ENCODE measurements at regions not wholly inside any gene's neighbourhood (a gene's known extent, or its start where the extent isn't known, plus 50 kb on each side); places are given as distances from the start of the nearest gene placed in this dataset.
A peak's percentile ranks its signal among the peaks of the same experiment; 100 is the strongest.
"Not testable (repeated sequence)": the region's sequence is repeated elsewhere in the genome, so short reads cannot be mapped to it uniquely, and the experiment has no call there.

- DNase-seq (no peak), ATAC-seq (ENCODE audit: low FRiP score) (no peak)
- Histone ChIP-seq H3K27ac (ENCODE audit: low read depth in 1 of 2, low read length in 2 of 2) (no peak overlapping the region), H3K9me3 (ENCODE audit: control insufficient read depth, low read length) (no peaks in the 10 kb centered on the region), H3K27me3 (ENCODE audit: control insufficient read depth in 1 of 2, insufficient read depth in 2 of 2, low read length in 1 of 2) (peaks cover 0 to 1% of the 10 kb centered on the region in 2 donors), H3K36me3 (ENCODE audit: control insufficient read depth in 1 of 2, insufficient read depth in 2 of 2, low read length in 1 of 2) (no peaks in the 10 kb centered on the region), H3K4me1 (ENCODE audit: control insufficient read depth in 1 of 2, insufficient read depth in 2 of 2, low read length in 2 of 2) (peaks cover 0 to 5% of the 10 kb centered on the region in 2 donors), H3K4me3 (ENCODE audit: low read length in 2 of 2) (no peak overlapping the region)
- intact Hi-C loops (cut with DNase I): no loop called here
- 54 to 64% methylated on average over 4 of the region's 4 CpGs for WGBS, 2 donors
These were observed 80.1 kb upstream of the PTPRK start for GRCh38 chr6:128600397-128600951.

GRCh38 chr6:128599036-128599435, 78.6 kb upstream of the PTPRK start:
- 75 to 86% methylated on average over 2 of the region's 2 CpGs for whole genome bisulfite sequencing, 2 donors
- intact Hi-C loops (cut with DNase I): no loop called here
- no peaks in the 10 kb centered on the region for H3K9me3 ChIP-seq (ENCODE audit: control insufficient read depth, low read length)
- DNase-seq: no peak
- no peaks in the 10 kb centered on the region for H3K36me3 ChIP-seq (ENCODE audit: control insufficient read depth in 1 of 2, insufficient read depth in 2 of 2, low read length in 1 of 2)
- no peak for ATAC-seq (ENCODE audit: low FRiP score)
- H3K27ac ChIP-seq (ENCODE audit: low read depth in 1 of 2, low read length in 2 of 2): no peak overlapping the region
- H3K27me3 ChIP-seq (ENCODE audit: control insufficient read depth in 1 of 2, insufficient read depth in 2 of 2, low read length in 1 of 2): peaks cover 0 to 1% of the 10 kb centered on the region in 2 donors
- no peak overlapping the region for H3K4me3 ChIP-seq (ENCODE audit: low read length in 2 of 2)
- H3K4me1 ChIP-seq (ENCODE audit: control insufficient read depth in 1 of 2, insufficient read depth in 2 of 2, low read length in 2 of 2): peaks cover 0 to 8% of the 10 kb centered on the region in 2 donors

- intact Hi-C loops (cut with DNase I): no loop called here
- H3K27ac ChIP-seq (ENCODE audit: low read depth in 1 of 2, low read length in 2 of 2): no peak overlapping the region
- no peaks in the 10 kb centered on the region for H3K9me3 ChIP-seq (ENCODE audit: control insufficient read depth, low read length)
- no peak for ATAC-seq (ENCODE audit: low FRiP score)
- no peak for DNase-seq
- H3K4me3 ChIP-seq (ENCODE audit: low read length in 2 of 2): no peak overlapping the region
- H3K27me3 ChIP-seq (ENCODE audit: control insufficient read depth in 1 of 2, insufficient read depth in 2 of 2, low read length in 1 of 2): no peaks in the 10 kb centered on the region
- 93 to 96% methylated on average over 2 of the region's 2 CpGs for WGBS, 2 donors
- H3K36me3 ChIP-seq (ENCODE audit: control insufficient read depth in 1 of 2, insufficient read depth in 2 of 2, low read length in 1 of 2): no peaks in the 10 kb centered on the region
- H3K4me1 ChIP-seq (ENCODE audit: control insufficient read depth in 1 of 2, insufficient read depth in 2 of 2, low read length in 2 of 2): peaks cover 0 to 8% of the 10 kb centered on the region in 2 donors
These were observed 78.2 kb upstream of the PTPRK start for GRCh38 chr6:128598571-128598970.

- no peak overlapping the region for H3K27ac ChIP-seq (ENCODE audit: low read depth in 1 of 2, low read length in 2 of 2)
- no peak for ATAC-seq (ENCODE audit: low FRiP score)
- intact Hi-C loops (cut with DNase I): no loop called here
- H3K9me3 ChIP-seq (ENCODE audit: control insufficient read depth, low read length): no peaks in the 10 kb centered on the region
- peaks cover 0 to 8% of the 10 kb centered on the region in 2 donors for H3K4me1 ChIP-seq (ENCODE audit: control insufficient read depth in 1 of 2, insufficient read depth in 2 of 2, low read length in 2 of 2)
- no peaks in the 10 kb centered on the region for H3K27me3 ChIP-seq (ENCODE audit: control insufficient read depth in 1 of 2, insufficient read depth in 2 of 2, low read length in 1 of 2)
- H3K4me3 ChIP-seq (ENCODE audit: low read length in 2 of 2): no peak overlapping the region
- no peaks in the 10 kb centered on the region for H3K36me3 ChIP-seq (ENCODE audit: control insufficient read depth in 1 of 2, insufficient read depth in 2 of 2, low read length in 1 of 2)
- no peak for DNase-seq
These were observed 77.6 kb upstream of the PTPRK start for GRCh38 chr6:128597956-128598355.

- intact Hi-C loops (cut with DNase I): no loop called here
- H3K27me3 ChIP-seq (ENCODE audit: control insufficient read depth in 1 of 2, insufficient read depth in 2 of 2, low read length in 1 of 2): no peaks in the 10 kb centered on the region
- H3K4me1 ChIP-seq (ENCODE audit: control insufficient read depth in 1 of 2, insufficient read depth in 2 of 2, low read length in 2 of 2): peaks cover 0 to 8% of the 10 kb centered on the region in 2 donors
These were observed 76.6 kb upstream of the PTPRK start for GRCh38 chr6:128597004-128597403.

GRCh38 chr6:128595544-128595943, 75.1 kb upstream of the PTPRK start:
- ATAC-seq (ENCODE audit: low FRiP score) (no peak), DNase-seq (no peak)
- intact Hi-C loops (cut with DNase I): no loop called here
- Histone ChIP-seq H3K36me3 (ENCODE audit: control insufficient read depth in 1 of 2, insufficient read depth in 2 of 2, low read length in 1 of 2) (no peaks in the 10 kb centered on the region), H3K4me3 (ENCODE audit: low read length in 2 of 2) (no peak overlapping the region), H3K27ac (ENCODE audit: low read depth in 1 of 2, low read length in 2 of 2) (peak overlapping the region in 1 of 2 donors; percentile 14), H3K9me3 (ENCODE audit: control insufficient read depth, low read length) (no peaks in the 10 kb centered on the region), H3K27me3 (ENCODE audit: control insufficient read depth in 1 of 2, insufficient read depth in 2 of 2, low read length in 1 of 2) (no peaks in the 10 kb centered on the region), H3K4me1 (ENCODE audit: control insufficient read depth in 1 of 2, insufficient read depth in 2 of 2, low read length in 2 of 2) (peaks cover 0 to 8% of the 10 kb centered on the region in 2 donors)
- WGBS, 2 donors: 0 to 9% methylated on average over 1 of the region's 1 CpG

More at GRCh38 chr6:128597004-128597403, 76.6 kb upstream of the PTPRK start:
- ATAC-seq (ENCODE audit: low FRiP score) (no peak), DNase-seq (no peak)
- H3K27ac ChIP-seq (ENCODE audit: low read depth in 1 of 2, low read length in 2 of 2): no peak overlapping the region
- H3K4me3 ChIP-seq (ENCODE audit: low read length in 2 of 2): no peak overlapping the region
- H3K9me3 ChIP-seq (ENCODE audit: control insufficient read depth, low read length): no peaks in the 10 kb centered on the region
- H3K36me3 ChIP-seq (ENCODE audit: control insufficient read depth in 1 of 2, insufficient read depth in 2 of 2, low read length in 1 of 2): no peaks in the 10 kb centered on the region

GRCh38 chr6:128586095-128586494, 65.7 kb upstream of the PTPRK start:
- no peak for ATAC-seq (ENCODE audit: low FRiP score)
- intact Hi-C loops (cut with DNase I): no loop called here
- Histone ChIP-seq H3K9me3 (ENCODE audit: control insufficient read depth, low read length) (peaks cover 2% of the 10 kb centered on the region), H3K36me3 (ENCODE audit: control insufficient read depth in 1 of 2, insufficient read depth in 2 of 2, low read length in 1 of 2) (no peaks in the 10 kb centered on the region), H3K4me3 (ENCODE audit: low read length in 2 of 2) (no peak overlapping the region), H3K4me1 (ENCODE audit: control insufficient read depth in 1 of 2, insufficient read depth in 2 of 2, low read length in 2 of 2) (no peaks in the 10 kb centered on the region), H3K27me3 (ENCODE audit: control insufficient read depth in 1 of 2, insufficient read depth in 2 of 2, low read length in 1 of 2) (no peaks in the 10 kb centered on the region), H3K27ac (ENCODE audit: low read depth in 1 of 2, low read length in 2 of 2) (no peak overlapping the region)
- WGBS, 2 donors: 84 to 86% methylated on average over 1 of the region's 1 CpG
- DNase-seq: no peak

- 93 to 94% methylated on average over 41 of the region's 41 CpGs for WGBS, 2 donors
- Histone ChIP-seq H3K36me3 (ENCODE audit: control insufficient read depth in 1 of 2, insufficient read depth in 2 of 2, low read length in 1 of 2) (no peaks in the 10 kb centered on the region), H3K27me3 (ENCODE audit: control insufficient read depth in 1 of 2, insufficient read depth in 2 of 2, low read length in 1 of 2) (no peaks in the 10 kb centered on the region), H3K9me3 (ENCODE audit: control insufficient read depth, low read length) (no peaks in the 10 kb centered on the region), H3K27ac (ENCODE audit: low read depth in 1 of 2, low read length in 2 of 2) (no peak overlapping the region), H3K4me1 (ENCODE audit: control insufficient read depth in 1 of 2, insufficient read depth in 2 of 2, low read length in 2 of 2) (no peaks in the 10 kb centered on the region), H3K4me3 (ENCODE audit: low read length in 2 of 2) (no peak overlapping the region)
- DNase-seq: no peak
- intact Hi-C loops (cut with DNase I): no loop called here
- no peak for ATAC-seq (ENCODE audit: low FRiP score)
These were observed 60.1 kb upstream of the PTPRK start for GRCh38 chr6:128580224-128581110.

- H3K27ac ChIP-seq (ENCODE audit: low read depth in 1 of 2, low read length in 2 of 2); DNase-seq; H3K9me3 ChIP-seq (ENCODE audit: control insufficient read depth, low read length); H3K4me1 ChIP-seq (ENCODE audit: control insufficient read depth in 1 of 2, insufficient read depth in 2 of 2, low read length in 2 of 2); intact Hi-C loops (cut with DNase I); H3K4me3 ChIP-seq (ENCODE audit: low read length in 2 of 2); H3K27me3 ChIP-seq (ENCODE audit: control insufficient read depth in 1 of 2, insufficient read depth in 2 of 2, low read length in 1 of 2); H3K36me3 ChIP-seq (ENCODE audit: control insufficient read depth in 1 of 2, insufficient read depth in 2 of 2, low read length in 1 of 2); ATAC-seq (ENCODE audit: low FRiP score): not testable (repeated sequence)
- 95 to 96% methylated on average over 5 of the region's 5 CpGs for WGBS, 2 donors
These were observed 54.9 kb upstream of the PTPRK start for GRCh38 chr6:128575254-128575653.

Data from aorta (tissue), 5 donors.